Activated CD4-positive, alpha-beta memory T cell treated with anti-CD3 and anti-CD28 coated beads, Interleukin-2, amount 10 ng/mL, durations not matched to agents 7 days and 5 days (primary cell): ENCODE measurements at regions not wholly inside any gene's neighbourhood (a gene's known extent, or its start where the extent isn't known, plus 50 kb on each side); places are given as distances from the start of the nearest gene placed in this dataset.

Experiments used
- CTCF ChIA-PET: fragments of 350-600 bp; sonication (Branson Sonifier 250); formaldehyde crosslinking; loops from one replicate; lab custom pipeline; 2021; ENCODE audit warnings: antibody characterized with exemption, inconsistent platforms; lab: Charles Lee
- POLR2A ChIA-PET: fragments of 350-600 bp; sonication (Branson Sonifier 250); formaldehyde crosslinking; loops from one replicate; lab custom pipeline; 2021; ENCODE audit warnings: antibody characterized with exemption; lab: Charles Lee
- DNase-seq: peaks from one replicate; pipeline ENCODE4 v3.0.0-alpha.2; 2020
- H3K27ac Mint-ChIP-seq: one replicate; pipeline ENCODE4 v1.8.0; 2021; ENCODE audit warnings: mild to moderate bottlenecking, mixed read lengths
- H3K27me3 Mint-ChIP-seq: one replicate; pipeline ENCODE4 v1.8.0; 2021; ENCODE audit warnings: mixed read lengths
- H3K36me3 Mint-ChIP-seq: one replicate; pipeline ENCODE4 v1.8.0; 2021; ENCODE audit warnings: low read depth, mixed read lengths
- H3K4me1 Mint-ChIP-seq: one replicate; pipeline ENCODE4 v1.8.0; 2021; ENCODE audit warnings: mixed read lengths
- H3K4me3 Mint-ChIP-seq: one replicate; pipeline ENCODE4 v1.8.0; 2021; ENCODE audit warnings: mild to moderate bottlenecking, mixed read lengths
- H3K9me3 Mint-ChIP-seq: one replicate; pipeline ENCODE4 v1.8.0; 2021; ENCODE audit warnings: mixed read lengths

GRCh38 chr11:70687716-70688115 lies 289.4 kb downstream of the CTTN start:
- Mint-ChIP-seq H3K4me3 (no peak overlapping the region), H3K9me3 (no peaks in the 10 kb centered on the region), H3K4me1 (no peaks in the 10 kb centered on the region), H3K36me3 (no peaks in the 10 kb centered on the region), H3K27me3 (no peaks in the 10 kb centered on the region), H3K27ac (no peak overlapping the region)
- CTCF ChIA-PET, result no interaction called here
- no peak for DNase-seq
- POLR2A ChIA-PET, result no interaction called here

GRCh38 chr11:70688142-70688541 lies 289.8 kb downstream of the CTTN start:
- Mint-ChIP-seq H3K4me1 (no peaks in the 10 kb centered on the region), H3K36me3 (no peaks in the 10 kb centered on the region), H3K27ac (no peak overlapping the region), H3K4me3 (no peak overlapping the region), H3K27me3 (no peaks in the 10 kb centered on the region), H3K9me3 (no peaks in the 10 kb centered on the region)
- no peak for DNase-seq
- ChIA-PET POLR2A (no interaction called here), CTCF (no interaction called here)

- Mint-ChIP-seq H3K9me3 (no peaks in the 10 kb centered on the region), H3K27ac (no peak overlapping the region), H3K36me3 (no peaks in the 10 kb centered on the region), H3K4me3 (no peak overlapping the region), H3K27me3 (peaks cover 2% of the 10 kb centered on the region), H3K4me1 (no peaks in the 10 kb centered on the region)
- ChIA-PET POLR2A (no interaction called here), CTCF (no interaction called here)
- no peak for DNase-seq
These were observed 291.4 kb downstream of the CTTN start for GRCh38 chr11:70689764-70690163.

GRCh38 chr11:70692131-70692530 lies 293.8 kb downstream of the CTTN start:
- Mint-ChIP-seq H3K36me3 (no peaks in the 10 kb centered on the region), H3K27ac (no peak overlapping the region), H3K27me3 (peaks cover 2% of the 10 kb centered on the region), H3K4me3 (no peak overlapping the region), H3K9me3 (no peaks in the 10 kb centered on the region), H3K4me1 (no peaks in the 10 kb centered on the region)
- ChIA-PET POLR2A (no interaction called here), CTCF (no interaction called here)
- DNase-seq, result no peak

GRCh38 chr11:70694371-70694770 lies 296.0 kb downstream of the CTTN start:
- Mint-ChIP-seq H3K4me1 (no peaks in the 10 kb centered on the region), H3K9me3 (no peaks in the 10 kb centered on the region), H3K36me3 (no peaks in the 10 kb centered on the region), H3K27me3 (peaks cover 2% of the 10 kb centered on the region), H3K27ac (no peak overlapping the region), H3K4me3 (no peak overlapping the region)
- no peak for DNase-seq
- ChIA-PET CTCF (no interaction called here), POLR2A (no interaction called here)

- Mint-ChIP-seq H3K27ac (no peak overlapping the region), H3K9me3 (no peaks in the 10 kb centered on the region)
- no peak for DNase-seq
These were observed 297.0 kb downstream of the CTTN start for GRCh38 chr11:70695086-70695960.

GRCh38 chr11:70696076-70696475 lies 297.7 kb downstream of the CTTN start:
- Mint-ChIP-seq H3K4me3 (no peak overlapping the region), H3K36me3 (no peaks in the 10 kb centered on the region), H3K27ac (no peak overlapping the region), H3K27me3 (peaks cover 2% of the 10 kb centered on the region), H3K4me1 (no peaks in the 10 kb centered on the region), H3K9me3 (no peaks in the 10 kb centered on the region)
- ChIA-PET POLR2A (no interaction called here), CTCF (no interaction called here)
- no peak for DNase-seq

More at GRCh38 chr11:70695086-70695960, 297.0 kb downstream of the CTTN start:
- Mint-ChIP-seq H3K36me3 (no peaks in the 10 kb centered on the region), H3K4me1 (no peaks in the 10 kb centered on the region), H3K27me3 (peaks cover 2% of the 10 kb centered on the region), H3K4me3 (no peak overlapping the region)
- ChIA-PET POLR2A (no interaction called here), CTCF (no interaction called here)

- POLR2A ChIA-PET, result no interaction called here
- Mint-ChIP-seq H3K36me3 (no peaks in the 10 kb centered on the region), H3K4me1 (no peaks in the 10 kb centered on the region), H3K27ac (no peak overlapping the region), H3K4me3 (no peak overlapping the region), H3K27me3 (peaks cover 2% of the 10 kb centered on the region), H3K9me3 (no peaks in the 10 kb centered on the region)
- CTCF ChIA-PET, result no interaction called here
- DNase-seq, result no peak
These were observed 298.2 kb downstream of the CTTN start for GRCh38 chr11:70696564-70696963.

- POLR2A ChIA-PET, result no interaction called here
- Mint-ChIP-seq H3K27ac (no peak overlapping the region), H3K9me3 (no peaks in the 10 kb centered on the region), H3K27me3 (peaks cover 2% of the 10 kb centered on the region), H3K36me3 (no peaks in the 10 kb centered on the region), H3K4me1 (no peaks in the 10 kb centered on the region), H3K4me3 (no peak overlapping the region)
- CTCF ChIA-PET, result no interaction called here
- DNase-seq, result no peak
These were observed 299.4 kb downstream of the CTTN start for GRCh38 chr11:70697701-70698100.

GRCh38 chr11:70698871-70699270 lies 300.5 kb downstream of the CTTN start:
- POLR2A ChIA-PET, result no interaction called here
- Mint-ChIP-seq H3K4me3 (no peak overlapping the region), H3K4me1 (no peaks in the 10 kb centered on the region)

GRCh38 chr11:70699294-70700221 lies 301.2 kb downstream of the CTTN start:
- no peaks in the 10 kb centered on the region for H3K27me3 Mint-ChIP-seq
- POLR2A ChIA-PET, result no interaction called here
- CTCF ChIA-PET, result no interaction called here

More at GRCh38 chr11:70698871-70699270, 300.5 kb downstream of the CTTN start:
- Mint-ChIP-seq H3K9me3 (no peaks in the 10 kb centered on the region), H3K27me3 (no peaks in the 10 kb centered on the region), H3K27ac (no peak overlapping the region), H3K36me3 (no peaks in the 10 kb centered on the region)
- no peak for DNase-seq
- CTCF ChIA-PET, result no interaction called here

GRCh38 chr11:70700453-70700852 lies 302.1 kb downstream of the CTTN start:
- Mint-ChIP-seq H3K27me3 (no peaks in the 10 kb centered on the region), H3K9me3 (no peaks in the 10 kb centered on the region), H3K4me1 (no peaks in the 10 kb centered on the region), H3K36me3 (no peaks in the 10 kb centered on the region), H3K27ac (no peak overlapping the region), H3K4me3 (no peak overlapping the region)
- ChIA-PET POLR2A (no interaction called here), CTCF (no interaction called here)
- no peak for DNase-seq

More at GRCh38 chr11:70699294-70700221, 301.2 kb downstream of the CTTN start:
- DNase-seq, result no peak
- H3K27ac Mint-ChIP-seq, result no peak overlapping the region
- no peaks in the 10 kb centered on the region for H3K36me3 Mint-ChIP-seq
- H3K4me1 Mint-ChIP-seq, result no peaks in the 10 kb centered on the region
- H3K4me3 Mint-ChIP-seq, result no peak overlapping the region
- H3K9me3 Mint-ChIP-seq, result no peaks in the 10 kb centered on the region

GRCh38 chr11:70700871-70701270 lies 302.5 kb downstream of the CTTN start:
- Mint-ChIP-seq H3K27me3 (no peaks in the 10 kb centered on the region), H3K27ac (no peak overlapping the region), H3K4me1 (no peaks in the 10 kb centered on the region), H3K4me3 (no peak overlapping the region), H3K36me3 (no peaks in the 10 kb centered on the region), H3K9me3 (no peaks in the 10 kb centered on the region)
- ChIA-PET CTCF (no interaction called here), POLR2A (no interaction called here)
- no peak for DNase-seq
